ENCODE measurements at regions not wholly inside any gene's neighbourhood (a gene's known extent, or its start where the extent isn't known, plus 50 kb on each side); places are given as distances from the start of the nearest gene placed in this dataset.
A peak's percentile ranks its signal among the peaks of the same experiment; 100 is the strongest.
"Not testable (repeated sequence)": the region's sequence is repeated elsewhere in the genome, so short reads cannot be mapped to it uniquely, and the experiment has no call there.

- not testable (repeated sequence) for H3K4me1 Mint-ChIP-seq (ENCODE audit: low read depth); H3K4me3 Mint-ChIP-seq; H3K27me3 Mint-ChIP-seq (ENCODE audit: low read depth); DNase-seq; H3K36me3 Mint-ChIP-seq (ENCODE audit: insufficient read depth in 2 of 2); H3K27ac Mint-ChIP-seq; H3K9me3 Mint-ChIP-seq; ATAC-seq (replicated peaks in 1 of 2)
These were observed 527.8 kb downstream of the FOXD4L4 start for GRCh38 chr9:66264786-66265185.

DNA sequence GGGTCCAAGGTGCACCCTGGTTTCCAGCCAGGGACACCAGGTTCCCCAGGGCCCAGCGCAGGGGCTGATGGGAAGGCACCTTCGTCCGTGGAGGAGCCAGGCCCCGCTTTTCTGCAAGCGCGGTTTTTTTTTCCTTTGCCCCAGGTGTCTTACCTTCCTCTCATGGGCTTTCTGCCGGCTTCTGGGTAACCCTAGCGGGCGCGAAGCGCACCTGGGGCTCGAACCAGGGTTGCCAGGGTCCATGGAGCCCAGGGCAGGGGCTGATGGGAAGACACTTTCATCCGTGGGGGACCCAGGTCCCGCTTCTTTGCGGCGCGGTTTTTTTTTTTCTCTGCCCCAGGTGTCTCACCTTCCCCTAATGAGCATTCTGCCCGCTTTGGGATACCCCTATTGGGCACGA is 529.3 kb downstream of the FOXD4L4 start:
- not testable (repeated sequence) for H3K9me3 Mint-ChIP-seq; H3K27ac Mint-ChIP-seq; H3K27me3 Mint-ChIP-seq (ENCODE audit: low read depth); DNase-seq; H3K36me3 Mint-ChIP-seq (ENCODE audit: insufficient read depth in 2 of 2); H3K4me1 Mint-ChIP-seq (ENCODE audit: low read depth); ATAC-seq (replicated peaks in 1 of 2)
- peak overlapping the region; percentile 47 to 58 for H3K4me3 Mint-ChIP-seq

DNA sequence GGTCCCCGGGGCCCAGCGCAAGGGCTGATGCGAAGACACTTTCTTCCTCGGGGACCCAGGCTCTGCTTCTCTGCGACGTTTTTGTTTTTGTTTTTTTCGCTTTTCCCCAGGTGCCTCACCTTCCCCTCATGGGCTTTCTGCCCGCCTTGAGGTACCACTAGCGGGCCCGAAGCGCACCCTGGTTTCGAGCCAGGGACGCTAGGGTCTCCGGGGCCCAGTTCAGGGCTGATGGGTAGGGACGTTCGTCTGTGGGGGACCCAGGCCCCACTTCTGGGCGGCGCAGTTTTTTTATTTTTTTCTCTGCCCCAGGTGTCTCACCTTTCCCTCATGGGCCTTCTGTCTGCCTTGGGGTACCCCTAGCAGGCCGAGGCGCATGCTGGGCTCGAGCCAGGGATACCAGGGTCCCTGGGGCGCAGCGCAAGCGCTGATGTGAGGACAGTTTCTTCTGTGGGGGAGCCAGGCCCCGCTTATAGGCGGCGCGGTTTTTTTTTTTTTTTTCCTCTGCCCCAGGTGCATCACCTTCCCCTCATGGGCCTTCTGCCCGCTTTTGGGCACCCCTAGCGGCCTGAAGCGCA is 530.0 kb downstream of the FOXD4L4 start:
- not testable (repeated sequence) for H3K27me3 Mint-ChIP-seq (ENCODE audit: low read depth); H3K4me3 Mint-ChIP-seq; H3K27ac Mint-ChIP-seq; H3K9me3 Mint-ChIP-seq; DNase-seq; H3K36me3 Mint-ChIP-seq (ENCODE audit: insufficient read depth in 2 of 2); H3K4me1 Mint-ChIP-seq (ENCODE audit: low read depth); ATAC-seq (replicated peaks in 1 of 2)

DNA sequence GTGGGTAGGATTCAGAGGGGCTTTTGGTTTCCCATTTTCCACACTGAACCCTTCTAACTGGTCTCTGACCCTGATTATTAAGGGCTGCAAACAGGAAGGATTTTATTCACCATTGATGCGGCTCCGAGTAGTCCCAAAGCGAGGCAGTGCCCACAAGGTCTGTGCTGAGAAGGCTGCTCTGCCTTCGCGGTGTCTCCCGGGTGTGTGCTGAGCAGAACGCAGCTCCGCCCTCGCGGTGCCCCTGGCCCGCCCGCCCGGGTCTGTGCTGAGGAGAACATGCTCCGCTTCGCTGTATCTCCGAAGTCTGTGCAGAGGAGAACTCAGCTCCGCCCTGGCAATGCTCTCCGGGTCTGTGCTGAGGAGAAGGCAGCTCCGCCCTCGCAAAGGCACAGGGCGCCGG is 530.7 kb downstream of the FOXD4L4 start:
- ATAC-seq (replicated peaks in 1 of 2) (peak; percentile 55 to 71), DNase-seq (peak in 1 of 2 donors; percentile 36)
- H3K4me3 Mint-ChIP-seq; H3K27me3 Mint-ChIP-seq (ENCODE audit: low read depth); H3K4me1 Mint-ChIP-seq (ENCODE audit: low read depth); H3K9me3 Mint-ChIP-seq; H3K36me3 Mint-ChIP-seq (ENCODE audit: insufficient read depth in 2 of 2); H3K27ac Mint-ChIP-seq: not testable (repeated sequence)

DNA sequence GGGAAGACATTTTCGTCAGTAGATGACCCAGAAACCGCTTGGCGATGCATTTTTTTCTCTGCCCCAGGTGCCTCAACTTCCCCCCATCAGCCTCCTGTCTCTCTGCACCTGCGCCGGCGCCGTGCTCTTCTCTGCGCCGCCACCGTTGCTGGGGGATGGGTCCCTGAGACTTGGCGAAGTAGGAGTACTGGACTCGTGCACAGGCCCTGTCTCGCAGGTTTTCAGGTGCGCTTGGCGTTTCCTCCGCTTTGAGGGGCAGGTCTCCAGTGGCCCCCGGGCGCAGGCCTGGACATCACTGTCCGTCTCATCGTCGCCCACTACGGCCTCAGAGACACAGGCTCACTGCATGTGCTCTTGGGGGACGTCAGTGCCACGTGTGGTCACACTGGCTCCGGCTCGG is 532.1 kb downstream of the FOXD4L4 start:
- H3K27ac Mint-ChIP-seq; H3K9me3 Mint-ChIP-seq; DNase-seq; H3K36me3 Mint-ChIP-seq (ENCODE audit: insufficient read depth in 2 of 2); H3K4me1 Mint-ChIP-seq (ENCODE audit: low read depth); H3K27me3 Mint-ChIP-seq (ENCODE audit: low read depth); ATAC-seq (replicated peaks in 1 of 2): not testable (repeated sequence)
- H3K4me3 Mint-ChIP-seq = peak overlapping the region; percentile 31 to 46

GRCh38 chr9:66269783-66270182 is 532.8 kb downstream of the FOXD4L4 start:
- H3K36me3 Mint-ChIP-seq (ENCODE audit: insufficient read depth in 2 of 2) = not testable (repeated sequence)
- ATAC-seq (replicated peaks in 1 of 2) = peak; percentile 58 to 61
- H3K27ac Mint-ChIP-seq = peak overlapping the region; percentile 93

DNA sequence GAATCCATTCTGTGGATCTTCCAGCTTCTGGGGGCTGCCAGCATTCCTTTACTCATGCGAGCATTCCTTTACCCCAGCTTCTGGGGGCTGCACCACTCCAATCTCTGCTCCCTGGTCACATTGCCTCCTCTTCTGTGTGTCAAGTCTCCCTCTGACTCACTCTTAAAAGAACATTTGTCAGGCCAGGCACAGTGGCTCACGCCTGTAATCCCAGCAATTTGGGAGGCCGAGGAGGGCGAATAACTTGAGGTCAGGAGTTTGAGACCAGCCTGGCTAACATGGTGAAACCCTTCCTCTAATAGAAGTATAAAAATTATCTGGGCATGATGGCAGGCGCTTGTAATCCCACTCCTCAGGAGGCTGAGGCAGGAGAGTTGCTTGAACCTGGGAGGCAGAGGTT is 541.9 kb downstream of the FOXD4L4 start:
- H3K9me3 Mint-ChIP-seq; H3K27me3 Mint-ChIP-seq (ENCODE audit: low read depth); H3K27ac Mint-ChIP-seq; H3K36me3 Mint-ChIP-seq (ENCODE audit: insufficient read depth in 2 of 2); ATAC-seq (replicated peaks in 1 of 2); DNase-seq; H3K4me3 Mint-ChIP-seq; H3K4me1 Mint-ChIP-seq (ENCODE audit: low read depth): not testable (repeated sequence)

More at GRCh38 chr9:66269783-66270182, 532.8 kb downstream of the FOXD4L4 start:
- H3K4me3 Mint-ChIP-seq = peak overlapping the region; percentile 88 to 95
- not testable (repeated sequence) for H3K27me3 Mint-ChIP-seq (ENCODE audit: low read depth); H3K9me3 Mint-ChIP-seq; H3K4me1 Mint-ChIP-seq (ENCODE audit: low read depth)
- peak; percentile 63 to 70 for DNase-seq
